ENCODE measurements at regions not wholly inside any gene's neighbourhood (a gene's known extent, or its start where the extent isn't known, plus 50 kb on each side); places are given as distances from the start of the nearest gene placed in this dataset.
"Not testable (repeated sequence)": the region's sequence is repeated elsewhere in the genome, so short reads cannot be mapped to it uniquely, and the experiment has no call there.

DNA sequence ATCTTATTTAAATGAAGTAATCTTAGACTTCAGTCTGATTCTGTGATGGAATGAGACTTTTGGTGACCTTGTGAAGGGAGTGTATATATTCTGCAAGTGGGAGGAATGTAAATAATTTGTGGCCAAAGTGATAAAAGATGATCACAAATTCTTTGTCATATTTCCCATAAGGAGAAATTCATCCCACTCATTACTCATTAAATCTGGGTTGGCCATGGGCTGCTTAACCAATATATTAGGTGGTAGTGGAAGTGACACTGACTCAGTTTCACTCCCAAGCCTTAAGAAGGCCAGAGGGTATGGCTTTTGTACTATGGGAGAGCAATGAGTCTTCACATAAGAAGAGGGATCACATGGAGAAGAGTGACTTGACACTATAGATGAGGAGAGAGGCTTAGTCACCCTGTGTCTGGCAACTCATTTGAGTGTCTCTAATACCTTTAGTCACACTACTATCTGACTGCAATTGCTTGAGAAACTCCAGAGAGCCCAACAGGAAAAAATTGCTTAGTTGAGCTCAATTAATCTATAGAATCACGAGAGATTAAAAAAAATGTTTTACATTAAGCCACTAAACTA is 408.2 kb upstream of the PITX2 start:
- intact Hi-C loops (cut with micrococcal nuclease) = no loop called here

DNA sequence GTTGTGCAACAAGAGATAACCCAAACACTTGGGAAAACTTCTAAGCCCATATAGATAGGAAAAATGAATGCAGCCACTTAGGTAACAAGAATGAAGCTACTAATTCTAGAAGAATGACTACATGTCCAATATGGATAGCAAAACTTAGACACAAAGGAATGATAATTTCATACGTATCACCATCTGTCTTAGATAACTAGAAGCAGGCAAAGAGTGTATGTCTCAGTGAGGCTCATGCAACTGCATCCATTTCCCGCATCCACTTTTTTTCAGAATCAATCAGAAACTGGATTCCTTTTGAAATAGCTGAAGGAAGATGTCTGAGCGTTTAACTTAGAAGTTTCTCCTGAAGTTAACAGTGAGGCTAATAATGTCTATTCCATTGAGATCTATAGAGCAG is 408.7 kb upstream of the PITX2 start:
- intact Hi-C loops (cut with micrococcal nuclease) = no loop called here

DNA sequence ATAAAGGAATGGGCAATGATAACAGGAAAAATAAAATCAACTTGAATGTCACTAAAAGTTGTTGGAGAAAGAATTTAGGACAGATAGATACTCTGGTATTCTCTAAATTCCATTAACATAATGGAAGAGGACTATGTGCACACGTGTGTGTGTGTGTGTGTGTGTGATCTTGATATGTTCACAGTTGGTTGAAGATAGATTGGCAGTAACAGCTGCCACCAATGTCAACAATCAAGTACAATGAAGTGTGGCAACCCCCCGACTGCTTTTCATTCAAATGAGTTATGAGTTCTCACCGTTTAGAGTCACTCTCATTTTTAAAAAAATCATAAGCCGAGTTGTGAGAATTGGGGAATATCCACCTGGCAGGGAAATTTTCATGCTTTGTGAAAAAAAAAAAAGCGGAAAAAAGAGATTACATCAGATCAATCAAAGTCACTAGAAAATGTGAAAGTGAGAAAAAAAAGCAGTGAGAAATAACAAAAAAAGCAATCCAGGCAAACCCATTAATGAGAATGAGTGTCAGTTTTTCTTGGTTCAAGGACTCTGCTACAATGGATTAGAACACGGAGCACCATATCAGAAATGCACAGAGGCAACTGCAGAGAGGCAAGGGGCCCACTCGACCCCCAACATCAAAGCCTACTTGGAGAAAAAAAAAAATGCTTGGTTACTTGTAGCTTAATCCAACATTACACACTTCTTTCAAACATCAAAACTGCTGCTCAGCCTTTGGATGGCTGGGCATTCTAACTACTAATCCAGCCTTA is 414.9 kb upstream of the PITX2 start:
- intact Hi-C loops (cut with micrococcal nuclease) = no loop called here

DNA sequence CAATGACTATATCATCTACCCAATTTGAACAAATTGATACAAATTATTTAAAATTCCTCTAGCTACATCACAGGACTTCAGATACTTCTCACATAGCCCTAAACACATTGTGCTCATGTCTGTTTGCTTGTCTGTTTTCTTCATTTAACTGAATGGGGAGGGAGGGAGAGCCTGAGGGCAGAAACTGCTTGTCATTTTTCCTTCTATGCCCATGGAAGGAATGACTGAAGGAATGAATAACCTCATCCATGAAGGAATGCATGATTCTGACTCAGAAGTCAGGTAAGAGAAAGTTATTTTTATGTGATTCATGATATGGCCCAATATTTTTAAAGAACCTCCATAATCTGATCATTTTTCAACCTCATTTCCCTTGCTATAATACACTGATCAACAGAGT is 418.0 kb upstream of the PITX2 start:
- intact Hi-C loops (cut with micrococcal nuclease) = no loop called here

DNA sequence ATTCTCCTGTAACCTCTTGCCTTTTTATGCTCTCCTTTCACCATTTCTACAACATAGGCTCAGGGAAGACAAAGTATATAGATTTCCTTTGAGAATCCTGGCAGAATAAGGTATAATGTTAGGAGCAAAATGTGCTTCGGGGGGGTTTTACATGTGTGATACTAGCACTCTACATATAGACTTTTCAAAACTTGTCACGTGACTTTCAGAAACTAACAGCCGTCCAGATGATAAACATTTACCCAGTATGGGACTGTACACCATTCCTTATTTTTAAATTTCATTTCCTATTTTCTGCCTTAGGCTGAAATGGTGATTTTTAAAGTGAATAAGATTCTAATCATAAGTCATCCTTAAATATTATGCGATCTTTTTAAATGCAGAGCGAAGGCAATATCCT is 420.4 kb upstream of the PITX2 start:
- intact Hi-C loops (cut with micrococcal nuclease) = no loop called here

DNA sequence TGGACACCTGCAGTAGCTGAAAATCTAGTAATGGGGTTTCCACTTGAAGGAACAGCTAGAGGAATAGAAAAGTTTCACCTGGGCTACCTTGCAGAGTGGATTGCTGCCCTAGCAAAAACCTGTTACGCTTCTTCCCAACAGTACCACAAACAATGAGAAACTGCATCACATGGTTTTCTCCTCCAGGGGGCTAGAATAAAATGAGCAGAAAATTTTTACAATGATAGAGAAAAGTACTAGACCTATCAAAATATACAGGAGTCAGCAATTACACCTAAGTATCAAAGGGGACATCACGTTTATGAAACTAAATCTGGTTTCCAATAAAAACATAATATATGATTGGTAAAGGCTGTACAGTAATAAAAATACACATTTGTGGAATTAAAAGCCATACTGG is 423.1 kb upstream of the PITX2 start:
- intact Hi-C loops (cut with micrococcal nuclease) = no loop called here

DNA sequence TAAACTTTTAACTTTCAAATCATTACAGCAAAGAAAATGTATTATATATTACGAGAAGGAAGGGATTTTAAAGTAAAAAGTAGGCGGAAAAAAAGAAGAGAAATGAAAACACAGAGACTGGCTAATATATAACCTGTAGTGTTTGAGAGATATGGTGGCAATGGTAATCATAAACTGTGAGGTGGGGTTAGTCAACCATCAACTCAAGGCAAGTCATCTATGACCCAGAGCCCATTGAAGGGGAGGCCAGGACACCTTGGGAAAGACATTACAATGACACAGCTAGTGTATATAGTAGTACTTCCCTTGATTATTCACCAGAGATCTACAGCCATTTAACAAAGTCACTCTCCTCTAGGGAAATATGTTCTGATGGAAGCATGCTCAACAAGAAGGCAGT is 423.9 kb upstream of the PITX2 start:
- intact Hi-C loops (cut with micrococcal nuclease) = no loop called here

DNA sequence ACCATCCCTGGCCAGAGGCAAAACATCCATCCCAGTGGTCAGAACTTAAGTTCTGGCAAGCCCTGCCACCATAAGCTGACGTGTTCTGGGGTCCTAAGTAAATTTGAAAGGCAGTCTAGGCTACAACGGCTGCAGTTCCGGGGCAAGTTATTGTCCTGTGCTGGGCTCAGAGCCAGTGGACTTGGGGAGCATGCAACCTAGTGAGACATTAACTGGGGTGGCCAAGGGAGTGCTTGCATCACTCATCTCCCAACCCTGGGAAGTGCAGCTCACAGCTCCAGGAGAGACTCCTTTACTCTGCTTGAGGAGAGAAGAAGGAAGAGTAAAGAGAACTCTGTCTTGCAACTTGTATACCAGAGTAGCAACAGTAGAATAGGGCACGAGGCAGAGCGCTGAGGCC is 425.4 kb upstream of the PITX2 start:
- intact Hi-C loops (cut with micrococcal nuclease) = no loop called here

DNA sequence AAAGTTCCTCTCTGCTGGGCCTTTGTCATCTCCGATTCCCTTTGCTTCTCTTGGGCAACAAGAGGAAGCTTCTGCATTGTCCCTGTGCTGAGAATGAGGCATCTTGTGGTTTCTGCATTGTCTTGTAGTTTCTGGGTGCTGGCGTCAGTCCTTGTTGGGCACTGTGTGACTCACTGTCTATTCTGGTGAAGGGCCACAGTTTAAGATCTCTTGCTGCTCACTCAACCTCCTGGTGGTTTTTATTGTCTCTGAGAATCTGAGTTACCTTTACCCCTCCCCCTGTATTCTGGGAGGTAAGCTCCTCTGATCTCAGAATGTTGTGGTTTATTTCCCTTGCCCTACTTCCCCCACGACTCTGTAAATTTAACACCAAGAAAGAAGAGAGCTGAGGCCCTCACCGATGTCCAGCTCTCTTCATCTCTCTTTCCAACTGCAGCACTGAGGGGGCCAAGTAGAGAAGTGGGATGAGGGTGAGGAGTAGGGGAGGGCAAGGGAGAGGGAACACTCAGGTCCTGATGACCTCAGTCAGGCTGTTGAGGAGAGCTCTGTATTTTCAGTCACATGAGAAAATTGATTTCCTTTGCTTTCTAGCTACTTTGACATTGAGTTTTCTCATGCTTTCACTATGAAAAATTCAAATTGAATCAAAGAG is 441.6 kb upstream of the PITX2 start:
- intact Hi-C loops (cut with micrococcal nuclease) = no loop called here

DNA sequence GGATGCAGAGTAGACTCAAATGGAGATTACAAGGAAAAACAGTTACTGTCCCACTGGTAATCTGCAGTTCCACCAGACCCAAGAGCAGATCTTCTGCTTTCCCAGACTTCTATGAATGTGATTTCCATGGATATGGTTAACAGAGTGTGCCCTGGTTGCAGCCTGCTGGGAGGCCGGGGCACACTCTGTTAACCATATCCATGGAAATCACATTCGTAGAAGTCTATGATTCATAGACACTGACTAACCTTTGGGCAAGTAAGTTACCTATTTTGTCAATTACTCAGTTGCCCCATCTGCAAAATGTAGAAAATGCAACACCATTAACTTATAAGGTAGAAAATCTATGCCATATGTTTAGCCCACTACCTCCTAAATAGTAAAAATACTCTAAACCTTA is 443.1 kb upstream of the PITX2 start:
- intact Hi-C loops (cut with micrococcal nuclease) = no loop called here

DNA sequence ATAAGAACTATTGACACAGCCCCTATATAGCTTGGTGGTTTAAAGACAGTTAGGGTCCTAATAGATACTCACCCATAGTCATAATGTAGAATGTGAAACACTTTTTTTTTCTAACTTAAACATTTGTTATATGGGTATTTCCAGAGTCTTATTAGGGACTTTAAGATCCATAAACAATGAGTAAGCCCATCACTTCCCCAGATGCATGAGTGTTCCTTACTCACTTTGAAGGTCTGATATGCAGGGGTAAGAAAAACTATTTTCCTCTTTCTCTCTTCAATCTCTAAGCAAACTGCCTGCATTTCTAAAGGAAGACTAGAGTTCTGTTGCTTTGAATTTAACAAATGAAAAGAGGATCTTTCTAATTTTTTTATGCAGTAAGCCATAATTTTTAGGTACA is 443.6 kb upstream of the PITX2 start:
- intact Hi-C loops (cut with micrococcal nuclease) = no loop called here

DNA sequence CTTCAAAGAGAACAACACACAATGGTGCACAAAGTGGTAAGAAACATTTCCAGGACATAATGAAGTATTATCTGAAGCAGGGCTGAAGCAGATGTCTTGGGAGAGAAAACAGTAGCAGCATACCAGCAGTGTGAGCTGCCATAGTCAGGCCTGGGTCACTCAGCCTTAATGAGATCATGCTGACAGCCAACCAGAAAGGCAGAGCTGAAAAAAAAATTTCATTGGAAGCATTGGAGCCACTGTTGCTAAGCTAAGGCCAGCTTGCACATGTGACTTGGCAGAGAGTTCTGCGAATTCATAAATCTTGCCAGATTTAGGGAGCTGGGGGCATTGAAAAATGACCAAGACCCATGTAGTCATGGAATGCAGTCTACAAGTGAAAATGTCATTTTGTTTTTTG is 444.0 kb upstream of the PITX2 start:
- intact Hi-C loops (cut with micrococcal nuclease) = no loop called here

DNA sequence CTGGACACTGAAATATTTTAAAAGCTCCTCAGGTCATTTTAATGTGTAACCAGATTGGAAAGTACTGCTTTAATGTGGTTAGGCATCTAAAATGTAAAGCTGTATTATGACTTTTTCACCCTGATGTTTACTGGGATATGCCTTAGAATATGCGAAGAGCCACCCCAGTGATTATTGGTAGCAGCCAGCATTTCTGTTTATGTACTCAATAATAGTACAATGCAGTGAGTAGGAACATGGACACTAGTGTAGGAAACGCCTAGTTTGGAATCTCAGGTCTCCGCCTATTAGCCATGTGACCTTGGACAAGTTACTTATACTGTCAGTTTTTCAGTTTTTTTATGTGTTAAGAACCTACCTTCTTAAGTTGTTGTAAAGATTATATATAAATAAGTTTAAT is 446.0 kb upstream of the PITX2 start:
- intact Hi-C loops (cut with micrococcal nuclease) = no loop called here

DNA sequence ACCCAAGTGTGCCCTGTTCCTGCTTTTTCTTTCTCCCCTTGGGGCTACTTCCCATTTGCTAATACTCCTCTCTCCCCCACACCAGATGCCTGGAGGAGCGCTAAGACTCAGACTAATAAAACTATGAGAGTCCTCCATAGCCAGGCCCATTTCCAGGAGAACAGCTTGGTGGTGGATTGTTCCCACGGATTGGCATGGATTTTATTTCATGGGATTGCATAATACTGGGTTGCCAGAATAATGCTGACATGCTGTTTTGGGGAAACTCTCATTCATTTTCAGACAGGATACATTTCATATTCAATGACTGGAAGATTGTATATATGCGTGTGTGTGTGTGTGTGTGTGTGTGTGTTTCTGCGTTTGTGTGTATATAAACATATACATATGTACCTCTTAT is 447.5 kb upstream of the PITX2 start:
- intact Hi-C loops (cut with micrococcal nuclease) = no loop called here

DNA sequence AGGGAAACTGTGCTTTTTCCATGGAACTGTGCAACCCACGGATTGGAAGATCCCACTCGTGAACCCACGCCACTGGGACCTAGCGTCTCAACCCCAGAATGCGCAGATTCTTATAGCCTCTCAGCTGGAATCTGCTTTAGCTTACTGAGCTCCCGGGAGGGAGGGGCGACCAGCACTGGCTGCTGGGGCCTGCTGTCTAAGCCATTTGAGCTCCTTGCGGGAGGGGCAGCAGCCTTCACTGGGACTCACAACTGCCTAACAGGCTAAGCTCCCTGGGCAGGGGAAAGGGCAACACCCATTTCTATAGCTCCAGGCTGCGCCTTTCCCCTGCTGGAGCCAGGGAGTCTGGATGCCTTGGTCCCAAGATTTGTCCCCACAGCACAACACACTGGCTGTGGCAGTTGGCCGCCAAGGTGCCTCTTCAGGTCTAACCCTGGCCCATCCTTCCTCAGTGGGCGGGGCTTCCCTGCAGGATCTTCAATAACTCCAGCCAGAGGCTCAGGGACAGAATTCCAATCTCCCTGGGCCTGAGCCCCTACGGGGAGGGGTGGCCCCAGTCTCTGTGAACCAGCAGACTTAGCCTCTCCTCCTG is 451.7 kb upstream of the PITX2 start:
- intact Hi-C loops (cut with micrococcal nuclease) = no loop called here

DNA sequence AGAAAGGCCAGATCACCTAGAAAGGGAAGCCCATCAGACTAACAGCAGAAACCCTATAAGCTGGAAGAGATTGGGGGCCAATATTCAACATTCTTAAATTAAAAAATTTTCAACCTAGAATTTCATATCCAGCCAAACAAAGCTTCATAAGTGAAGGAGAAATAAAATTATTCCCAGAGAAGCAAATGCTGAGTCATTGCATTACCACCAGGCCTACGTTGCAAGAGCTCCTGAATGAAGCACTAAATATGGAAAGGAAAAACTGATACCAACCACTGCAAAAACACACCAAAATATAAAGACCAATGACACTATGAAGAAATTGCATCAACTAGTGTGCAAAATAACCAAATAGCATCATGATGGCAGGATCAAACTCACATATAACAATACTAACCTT is 453.4 kb upstream of the PITX2 start:
- intact Hi-C loops (cut with micrococcal nuclease) = not testable (repeated sequence)

DNA sequence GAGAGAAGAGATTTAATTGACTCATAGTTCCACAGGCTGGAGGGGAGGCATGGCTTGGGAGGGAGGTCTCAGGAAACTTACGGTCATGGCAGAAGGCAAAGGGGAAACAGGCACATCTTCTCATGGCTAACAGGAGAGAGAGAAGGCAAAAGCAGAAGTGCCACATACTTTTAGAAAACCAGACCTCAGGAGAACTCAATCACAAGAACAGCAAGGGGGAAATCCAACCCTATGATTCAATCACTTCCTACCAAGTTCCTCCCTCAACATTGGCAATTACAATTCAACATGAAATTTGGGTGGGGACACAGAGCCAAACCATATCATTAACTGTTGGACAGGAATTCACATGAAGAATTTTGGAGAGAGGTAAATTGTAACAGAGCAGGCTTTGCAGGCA is 485.3 kb upstream of the PITX2 start:
- intact Hi-C loops (cut with micrococcal nuclease) = no loop called here

DNA sequence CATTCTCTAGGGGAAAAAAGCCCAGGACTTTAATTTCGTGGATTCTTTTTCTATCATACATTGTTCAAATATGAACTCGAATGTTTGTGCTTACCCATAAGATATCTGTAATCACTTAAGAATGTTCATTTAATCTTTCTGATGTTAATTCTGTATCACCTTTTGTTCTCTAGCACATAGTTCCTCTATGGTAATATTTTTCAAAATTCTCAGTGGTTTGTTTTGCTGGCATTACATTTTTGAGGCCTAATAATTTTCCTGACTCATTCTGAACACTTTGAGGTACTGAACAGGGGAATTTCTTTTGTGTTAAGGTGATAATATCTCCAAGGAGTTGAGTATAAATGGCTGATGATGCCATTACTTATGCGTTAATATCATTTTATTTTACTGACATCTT is 490.7 kb upstream of the PITX2 start:
- intact Hi-C loops (cut with micrococcal nuclease) = no loop called here

DNA sequence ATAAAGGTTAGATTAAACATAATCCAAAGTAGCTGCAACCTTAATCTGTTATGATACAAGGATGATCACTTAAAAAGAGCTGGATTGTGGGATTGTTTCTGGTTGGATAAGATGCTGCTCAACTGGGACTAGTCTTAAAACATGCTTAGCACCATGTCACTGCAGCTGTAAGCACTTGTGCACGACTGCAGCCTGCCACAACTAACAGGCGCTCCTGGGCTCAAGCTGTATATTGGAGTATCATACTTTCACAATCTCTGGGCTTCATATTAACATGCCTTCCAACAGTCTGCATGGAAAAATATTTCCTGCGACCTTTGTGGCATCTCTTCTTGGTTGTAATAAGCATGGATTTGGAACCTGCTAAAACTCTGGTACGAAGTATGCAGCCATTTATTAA is 493.0 kb upstream of the PITX2 start:
- intact Hi-C loops (cut with micrococcal nuclease) = no loop called here

DNA sequence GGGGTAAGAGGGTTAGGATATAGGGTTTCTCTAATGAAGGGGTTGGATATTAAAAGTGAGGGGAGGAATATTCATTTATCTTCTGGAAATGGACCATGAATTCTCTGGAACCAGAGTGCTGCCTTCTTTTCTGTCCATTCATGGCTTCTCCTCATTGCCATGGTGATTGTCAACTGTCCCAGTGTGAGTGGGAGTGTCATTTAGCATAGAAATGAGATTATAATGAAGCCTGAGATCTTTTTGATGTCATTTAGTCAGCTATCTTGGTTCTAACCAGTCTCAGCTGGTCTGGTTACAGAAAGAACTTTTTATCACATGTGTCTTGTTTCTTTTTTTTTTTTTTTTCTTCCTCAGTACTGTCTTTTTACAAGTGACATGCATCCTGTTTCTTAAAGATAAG is 497.3 kb upstream of the PITX2 start:
- intact Hi-C loops (cut with micrococcal nuclease) = no loop called here

DNA sequence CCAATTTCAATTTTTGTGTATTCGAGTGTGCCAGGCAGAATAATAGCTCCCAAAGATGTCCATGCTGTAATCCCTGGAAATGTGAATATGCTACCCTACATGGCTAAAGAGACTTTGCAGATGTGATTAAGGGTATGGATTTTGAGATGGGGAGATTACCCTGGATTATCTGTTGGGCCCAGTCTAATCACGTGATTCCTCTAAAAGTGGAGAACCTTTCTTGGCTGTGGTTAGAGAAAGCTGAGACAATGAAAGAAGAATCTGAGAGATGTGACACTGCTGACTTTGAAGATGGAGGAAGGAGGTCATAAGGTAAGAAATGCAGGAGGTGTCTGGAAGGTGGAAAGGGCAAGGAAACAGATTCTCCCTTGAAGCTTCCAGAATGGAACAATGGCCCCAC is 503.5 kb upstream of the PITX2 start:
- intact Hi-C loops (cut with micrococcal nuclease) = no loop called here

DNA sequence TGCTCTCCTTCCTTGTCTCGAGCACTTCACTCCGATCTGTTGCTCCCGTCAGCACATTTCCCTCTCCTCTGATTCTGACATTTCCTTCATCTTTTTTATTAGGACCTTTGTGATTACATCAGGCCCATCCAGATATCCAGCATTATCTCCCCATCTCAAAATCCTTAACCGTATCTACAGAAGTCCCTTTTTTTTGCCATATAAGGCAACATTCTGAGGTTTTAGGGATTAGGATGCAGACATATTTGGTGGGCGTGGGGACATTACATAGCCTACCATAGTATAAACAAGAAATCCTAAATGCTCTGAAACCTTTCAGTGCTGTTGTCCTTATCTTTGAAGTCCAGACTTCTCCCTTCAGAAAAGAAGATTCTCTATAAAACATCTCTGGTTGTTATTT is 505.0 kb upstream of the PITX2 start:
- intact Hi-C loops (cut with micrococcal nuclease) = no loop called here

DNA sequence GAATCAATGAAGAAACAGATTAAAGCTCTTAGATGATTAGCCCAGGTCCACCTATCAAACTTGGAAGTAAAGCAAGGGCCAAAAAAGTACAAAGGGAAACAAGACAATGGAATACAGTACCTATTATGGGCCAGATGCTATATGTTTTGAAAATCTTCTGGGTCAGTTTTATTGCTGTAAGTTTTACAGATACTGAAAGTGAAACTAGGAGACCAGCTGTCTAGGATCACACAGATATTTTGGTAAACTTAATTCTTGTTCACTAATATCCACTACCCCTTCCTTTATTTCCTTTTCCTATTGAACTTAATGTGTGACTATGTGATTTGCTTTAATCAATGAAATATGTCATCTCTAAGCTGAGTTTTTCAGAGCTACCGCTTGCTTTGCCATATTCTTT is 505.4 kb upstream of the PITX2 start:
- intact Hi-C loops (cut with micrococcal nuclease) = no loop called here

Measured in T-helper 1 cell treated with Interleukin-12 subunit alpha and Interleukin-12 subunit beta and Interleukin-4 antibody, amounts not matched to agents 30 ng/mL and 1 ng/mL, for 36 hours (primary cell).